KMS-11 (cell line): ENCODE measurements at regions not wholly inside any gene's neighbourhood (a gene's known extent, or its start where the extent isn't known, plus 50 kb on each side); places are given as distances from the start of the nearest gene placed in this dataset.

Experiments
- H2AFZ ChIP-seq: fragments of 200-600 bp; sonication (generic); 2 replicates; pipeline ENCODE4 v1.6.1; 2016; ENCODE audit warnings: antibody characterized with exemption, mixed run types, low read depth
- H3K27ac ChIP-seq: fragments of 200-600 bp; sonication (generic); 2 replicates; pipeline ENCODE4 v1.6.1; 2016; ENCODE audit warnings: mild to moderate bottlenecking, mixed run types
- H3K27me3 ChIP-seq: fragments of 200-600 bp; sonication (generic); 2 replicates; pipeline ENCODE4 v1.6.1; 2017; ENCODE audit warnings: mild to moderate bottlenecking, low read depth, mixed run types, moderate library complexity; ENCODE audit not compliant: insufficient read depth
- H3K36me3 ChIP-seq: fragments of 200-600 bp; sonication (generic); 2 replicates; pipeline ENCODE4 v1.6.1; 2017; ENCODE audit warnings: mild to moderate bottlenecking, mixed run types; ENCODE audit not compliant: insufficient read depth
- H3K4me1 ChIP-seq: fragments of 200-600 bp; sonication (generic); 2 replicates; pipeline ENCODE4 v1.6.1; 2016; ENCODE audit warnings: mild to moderate bottlenecking, low read depth, mixed run types; ENCODE audit not compliant: poor library complexity, severe bottlenecking
- H3K4me2 ChIP-seq: fragments of 200-600 bp; sonication (generic); 2 replicates; pipeline ENCODE4 v1.7.0; 2016; ENCODE audit warnings: mild to moderate bottlenecking, mixed run types
- H3K4me3 ChIP-seq: fragments of 200-600 bp; sonication (generic); IDR thresholded peaks from 2 replicates; pipeline ENCODE4 v1.6.1; 2017; ENCODE audit warnings: low read depth, low read length, mixed read lengths; ENCODE audit not compliant: insufficient read depth
- H3K79me2 ChIP-seq: fragments of 200-600 bp; sonication (generic); 2 replicates; pipeline ENCODE4 v1.6.1; 2016; ENCODE audit warnings: low read depth, mixed run types; ENCODE audit not compliant: insufficient read depth
- H3K9ac ChIP-seq: fragments of 200-600 bp; sonication (generic); 2 replicates; pipeline ENCODE4 v1.6.1; 2016; ENCODE audit warnings: mild to moderate bottlenecking, mixed run types
- H4K20me1 ChIP-seq: fragments of 200-600 bp; sonication (generic); 2 replicates; pipeline ENCODE4 v1.6.1; 2016; ENCODE audit warnings: mild to moderate bottlenecking, mixed run types; ENCODE audit not compliant: insufficient read depth
- CTCF ChIP-seq: fragments of 200-600 bp; sonication (generic); conservative IDR thresholded peaks from 2 replicates; pipeline ENCODE4 v1.6.1; 2017; ENCODE audit warnings: low read depth, mild to moderate bottlenecking, antibody characterized with exemption, low read length, moderate library complexity, mixed read lengths

GRCh38 chr12:131543040-131543439 lies 167.8 kb upstream of the SFSWAP start:
- no peak overlapping the region for H3K27ac ChIP-seq
- TF ChIP-seq CTCF: no peak
- H4K20me1 ChIP-seq: no peaks in the 10 kb centered on the region
- H3K9ac ChIP-seq: no peak overlapping the region
- no peaks in the 10 kb centered on the region for H3K36me3 ChIP-seq
- H2AFZ ChIP-seq: no peak overlapping the region
- H3K4me1 ChIP-seq: no peaks in the 10 kb centered on the region
- no peak overlapping the region for H3K4me3 ChIP-seq
- H3K4me2 ChIP-seq: no peak overlapping the region
- H3K27me3 ChIP-seq: no peaks in the 10 kb centered on the region
- H3K79me2 ChIP-seq: no peaks in the 10 kb centered on the region

GRCh38 chr12:131547555-131547954 lies 163.3 kb upstream of the SFSWAP start:
- H3K4me1 ChIP-seq: no peaks in the 10 kb centered on the region
- H3K9ac ChIP-seq: no peak overlapping the region
- no peak overlapping the region for H3K27ac ChIP-seq
- no peak overlapping the region for H2AFZ ChIP-seq
- H3K27me3 ChIP-seq: no peaks in the 10 kb centered on the region
- H3K79me2 ChIP-seq: no peaks in the 10 kb centered on the region
- no peak overlapping the region for H3K4me3 ChIP-seq
- no peaks in the 10 kb centered on the region for H4K20me1 ChIP-seq
- no peak overlapping the region for H3K4me2 ChIP-seq
- TF ChIP-seq CTCF: no peak
- no peaks in the 10 kb centered on the region for H3K36me3 ChIP-seq

- H3K9ac ChIP-seq: no peak overlapping the region
- TF ChIP-seq CTCF: no peak
- no peak overlapping the region for H3K4me2 ChIP-seq
- H3K4me1 ChIP-seq: no peaks in the 10 kb centered on the region
- no peaks in the 10 kb centered on the region for H3K36me3 ChIP-seq
- H4K20me1 ChIP-seq: no peaks in the 10 kb centered on the region
- no peak overlapping the region for H3K27ac ChIP-seq
- H3K4me3 ChIP-seq: no peak overlapping the region
- no peak overlapping the region for H2AFZ ChIP-seq
- no peaks in the 10 kb centered on the region for H3K79me2 ChIP-seq
- no peaks in the 10 kb centered on the region; the same call in 1 of the 2 replicates for H3K27me3 ChIP-seq
Measured at GRCh38 chr12:131550121-131550520, 160.8 kb upstream of the SFSWAP start.

- no peaks in the 10 kb centered on the region; the same call in 1 of the 2 replicates for H3K27me3 ChIP-seq
- no peaks in the 10 kb centered on the region for H4K20me1 ChIP-seq
- H3K27ac ChIP-seq: no peak overlapping the region
- no peak overlapping the region for H2AFZ ChIP-seq
- no peaks in the 10 kb centered on the region for H3K36me3 ChIP-seq
- TF ChIP-seq CTCF: no peak
- no peaks in the 10 kb centered on the region for H3K4me1 ChIP-seq
- no peak overlapping the region for H3K4me3 ChIP-seq
- H3K4me2 ChIP-seq: no peak overlapping the region
- H3K79me2 ChIP-seq: no peaks in the 10 kb centered on the region
- H3K9ac ChIP-seq: no peak overlapping the region
Measured at GRCh38 chr12:131551675-131552491, 159.0 kb upstream of the SFSWAP start.
